T follicular helper cell (primary cell): ENCODE measurements at regions not wholly inside any gene's neighbourhood (a gene's known extent, or its start where the extent isn't known, plus 50 kb on each side); places are given as distances from the start of the nearest gene placed in this dataset.
"Not testable (repeated sequence)": the region's sequence is repeated elsewhere in the genome, so short reads cannot be mapped to it uniquely, and the experiment has no call there.

Experiments used
- DNase-seq: peaks from one replicate; pipeline ENCODE4 v3.0.0-alpha.2; 2020; ENCODE audit warnings: low read depth

DNA sequence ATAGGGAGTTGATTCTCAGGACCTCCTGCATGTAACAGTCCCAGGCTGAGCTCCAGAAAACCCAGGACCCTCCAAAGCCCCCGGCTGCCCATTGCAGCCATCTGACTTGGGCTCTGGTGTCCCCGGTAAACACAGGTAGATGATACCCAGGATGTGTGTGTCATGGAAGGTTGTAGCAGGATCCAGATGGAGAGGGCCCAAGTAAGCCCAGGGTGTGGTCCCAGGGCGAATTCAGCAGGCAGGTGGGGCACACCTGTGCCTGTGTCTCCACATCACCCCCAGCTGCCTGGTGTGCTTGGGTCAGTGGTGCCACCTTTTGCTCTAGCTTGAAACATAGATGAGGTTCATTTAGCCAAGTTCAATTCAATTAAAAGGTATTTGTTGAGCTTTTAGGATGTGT lies 524.1 kb downstream of the GLRX3 start:
- no peak for DNase-seq

DNA sequence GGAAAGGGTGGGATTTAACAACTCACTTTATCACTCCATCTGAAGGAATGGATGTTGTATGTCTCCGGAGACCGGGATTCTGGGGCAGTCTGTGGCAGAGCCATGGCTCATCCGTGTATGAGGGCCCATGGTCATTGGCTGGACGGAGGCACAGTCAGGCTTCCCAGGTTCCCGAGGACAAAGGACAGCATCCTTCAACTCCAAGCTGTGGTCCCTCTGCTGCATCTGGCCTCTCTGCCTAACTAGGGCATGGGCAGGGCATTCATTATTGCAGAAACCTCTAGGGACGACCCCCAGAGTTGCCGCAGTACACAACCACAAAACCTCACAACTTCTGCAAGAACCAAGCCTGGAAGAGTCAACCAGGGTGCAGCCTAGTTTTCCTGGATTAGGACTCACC lies 525.2 kb downstream of the GLRX3 start:
- DNase-seq: no peak

DNA sequence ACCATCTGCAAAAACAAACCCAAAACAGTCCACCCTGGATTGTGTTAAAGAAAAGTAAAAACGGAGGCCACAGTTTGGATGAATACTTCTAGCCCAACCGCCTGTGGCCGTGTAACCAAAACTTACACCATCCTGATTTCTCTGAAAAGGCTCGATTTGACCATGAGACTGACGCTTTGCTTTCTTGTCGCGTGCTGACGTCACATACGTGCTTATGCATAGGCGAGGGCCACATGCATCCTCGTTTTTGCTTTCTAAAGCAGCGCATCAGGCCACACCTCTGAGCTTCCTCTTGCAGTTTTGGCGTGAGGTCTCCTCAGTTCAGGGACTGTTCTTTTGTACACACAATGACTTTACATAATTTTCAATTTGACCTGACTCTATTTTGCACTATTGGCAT lies 526.6 kb downstream of the GLRX3 start:
- DNase-seq: no peak

DNA sequence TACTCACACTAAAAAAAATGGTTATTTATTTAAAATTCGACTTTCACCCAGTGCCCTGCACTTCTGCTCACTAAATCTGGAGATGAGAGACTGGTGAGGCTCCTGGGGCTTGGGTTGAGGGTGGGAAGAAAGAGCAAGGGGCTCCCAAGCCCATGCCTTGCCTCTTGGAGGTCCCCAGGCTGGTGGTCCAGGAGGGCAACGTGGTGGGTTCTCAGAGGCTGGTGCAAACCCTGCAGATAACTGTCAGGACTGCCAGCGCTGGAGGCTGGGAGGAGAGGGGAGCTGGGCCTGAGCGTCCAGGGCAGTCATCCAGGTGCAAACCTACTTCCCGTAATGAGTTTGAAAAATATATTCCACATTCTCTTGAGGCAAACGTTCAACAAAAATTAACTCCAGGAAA lies 528.3 kb downstream of the GLRX3 start:
- no peak for DNase-seq

DNA sequence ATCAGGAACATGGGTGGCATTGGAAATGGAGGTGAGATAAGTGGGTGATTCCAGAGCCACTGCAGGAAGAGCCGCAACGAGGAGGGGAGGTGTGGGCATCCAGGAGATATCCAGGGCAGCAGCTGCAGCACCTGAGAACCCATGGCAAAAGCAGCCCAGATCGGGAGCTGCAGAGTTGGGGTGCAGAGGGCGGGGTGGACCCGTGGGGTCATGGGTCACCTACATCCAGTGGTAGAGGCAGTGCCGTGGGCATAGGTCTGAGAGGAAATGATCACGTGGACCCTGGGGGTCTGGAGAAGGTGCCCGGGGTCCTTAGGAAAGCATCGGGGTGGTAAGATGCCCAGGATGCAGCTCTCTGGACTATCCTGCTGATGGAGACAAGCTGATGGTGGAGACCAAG lies 530.0 kb downstream of the GLRX3 start:
- DNase-seq: no peak

DNA sequence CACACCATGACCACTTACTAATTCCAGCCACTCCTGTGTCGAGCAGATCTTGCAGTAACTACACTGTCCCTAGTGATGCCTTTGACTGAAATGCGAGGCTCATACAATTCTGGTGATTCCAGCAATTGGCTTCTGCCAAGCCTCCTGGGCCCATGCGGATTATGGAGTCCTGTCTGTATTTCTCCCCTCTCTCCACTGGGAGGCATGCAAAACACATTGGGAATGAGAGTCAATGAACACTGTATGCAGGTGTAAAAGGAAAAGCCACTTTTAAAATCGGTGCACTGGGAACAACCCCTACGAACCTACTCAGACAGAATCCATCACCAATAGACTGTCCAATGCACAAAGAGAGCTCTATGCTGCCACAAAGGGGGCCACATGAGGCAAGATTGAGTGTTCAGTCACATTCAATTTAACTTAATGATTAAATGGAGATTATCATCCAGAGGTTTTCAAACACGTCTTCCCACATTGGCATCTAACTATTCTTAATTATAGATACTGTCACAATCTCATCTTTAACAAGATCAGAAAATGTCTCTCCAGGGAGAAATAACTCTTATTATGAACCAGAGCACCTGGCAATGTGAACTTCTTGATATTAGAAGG lies 550.6 kb downstream of the GLRX3 start:
- no peak for DNase-seq

DNA sequence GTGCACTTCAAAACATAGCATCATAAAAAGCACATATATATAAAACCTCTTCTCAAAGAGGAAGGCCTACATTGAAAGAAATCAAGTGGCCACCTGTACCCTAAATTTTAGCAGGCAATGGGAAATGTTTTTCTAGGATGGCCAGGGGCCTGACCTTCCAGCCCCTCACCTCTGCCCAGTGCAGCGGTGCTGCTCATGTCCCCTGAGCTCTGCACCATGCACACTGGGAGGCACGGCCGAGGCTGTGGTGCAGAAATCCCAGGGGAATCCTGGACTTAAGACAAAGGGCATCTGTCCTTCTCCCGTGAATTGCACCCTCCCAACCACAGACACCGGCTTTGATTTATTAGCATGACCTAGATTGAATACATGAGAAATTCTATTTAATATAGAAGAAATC lies 551.4 kb downstream of the GLRX3 start:
- no peak for DNase-seq

DNA sequence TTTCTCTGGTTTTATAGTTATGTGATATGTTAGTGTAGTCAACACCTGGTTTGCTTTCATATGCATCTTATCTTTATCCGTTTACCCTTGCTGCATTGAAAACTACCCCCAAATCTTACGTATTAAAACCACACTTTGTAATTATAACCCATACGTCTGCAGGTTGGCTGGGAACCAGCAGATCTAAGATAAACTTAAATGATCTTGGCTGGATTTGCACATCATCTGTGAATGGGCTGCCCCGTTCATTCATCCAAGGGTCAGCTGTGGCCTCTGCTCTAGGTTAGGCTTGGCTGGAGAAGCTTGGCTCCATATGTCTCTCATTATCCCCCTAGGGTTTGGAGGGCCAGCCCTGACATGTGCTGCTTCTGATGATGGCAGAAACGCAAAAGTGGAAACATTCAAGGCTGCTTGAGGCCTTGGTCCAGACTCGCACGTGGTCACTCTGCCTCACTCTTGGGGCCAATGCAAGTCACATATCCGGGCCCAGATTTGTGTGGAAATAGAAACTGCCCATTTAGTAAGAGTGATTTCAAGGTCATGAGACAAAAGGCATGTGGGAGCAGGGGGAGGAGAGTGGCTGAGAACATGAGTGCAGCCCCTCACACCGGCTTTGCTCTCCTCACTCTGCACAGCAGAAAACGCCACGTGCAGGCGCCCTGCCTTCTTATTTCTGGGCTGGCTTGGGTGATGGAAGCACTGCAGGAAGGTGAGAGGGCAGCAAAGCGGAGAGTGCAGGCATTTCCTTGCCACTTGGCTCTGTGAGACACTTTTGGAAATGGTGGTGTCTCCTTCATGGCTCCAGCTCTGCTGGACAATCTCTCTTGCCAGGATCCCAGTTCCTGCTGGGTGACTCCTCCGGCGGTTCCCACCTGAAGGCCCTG lies 553.8 kb downstream of the GLRX3 start:
- no peak for DNase-seq

DNA sequence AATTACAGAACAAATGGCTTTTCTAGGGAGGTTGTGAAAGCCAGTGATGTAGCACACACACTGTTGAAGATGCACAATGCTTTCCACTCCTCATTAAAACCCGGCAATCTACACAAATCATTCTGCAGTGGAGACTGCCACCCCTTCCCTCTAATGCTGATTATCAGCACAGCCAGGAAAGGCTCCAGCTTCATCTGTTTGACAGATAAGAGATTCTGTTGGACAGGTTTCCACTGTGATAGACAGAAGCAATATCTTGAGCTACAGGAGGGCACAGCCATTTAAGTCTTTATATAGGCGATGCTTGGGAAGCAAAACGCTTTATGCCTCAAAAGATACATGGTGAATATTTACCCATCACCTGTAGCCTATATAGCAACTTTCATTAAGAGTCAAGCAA lies 555.6 kb downstream of the GLRX3 start:
- DNase-seq: no peak

DNA sequence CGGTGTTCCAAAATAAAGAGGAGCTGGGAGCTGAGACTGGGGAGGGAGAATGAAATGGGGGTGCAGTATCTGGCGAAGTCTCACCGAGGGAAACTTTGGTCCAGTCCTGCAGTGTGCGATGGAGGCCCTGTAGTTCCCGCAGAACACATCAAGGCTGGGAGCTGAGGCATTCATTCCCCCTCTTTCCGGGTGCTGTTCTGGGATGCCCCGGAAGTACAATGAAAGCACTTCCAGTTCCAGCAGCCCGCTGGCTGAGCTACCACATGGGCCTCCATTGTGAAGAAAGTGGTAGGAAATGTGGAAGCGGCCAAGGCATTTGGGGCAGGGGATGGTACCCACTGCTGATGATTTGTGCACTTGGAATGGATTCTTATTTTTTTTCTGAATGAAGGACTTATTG lies 560.7 kb downstream of the GLRX3 start:
- DNase-seq: no peak

DNA sequence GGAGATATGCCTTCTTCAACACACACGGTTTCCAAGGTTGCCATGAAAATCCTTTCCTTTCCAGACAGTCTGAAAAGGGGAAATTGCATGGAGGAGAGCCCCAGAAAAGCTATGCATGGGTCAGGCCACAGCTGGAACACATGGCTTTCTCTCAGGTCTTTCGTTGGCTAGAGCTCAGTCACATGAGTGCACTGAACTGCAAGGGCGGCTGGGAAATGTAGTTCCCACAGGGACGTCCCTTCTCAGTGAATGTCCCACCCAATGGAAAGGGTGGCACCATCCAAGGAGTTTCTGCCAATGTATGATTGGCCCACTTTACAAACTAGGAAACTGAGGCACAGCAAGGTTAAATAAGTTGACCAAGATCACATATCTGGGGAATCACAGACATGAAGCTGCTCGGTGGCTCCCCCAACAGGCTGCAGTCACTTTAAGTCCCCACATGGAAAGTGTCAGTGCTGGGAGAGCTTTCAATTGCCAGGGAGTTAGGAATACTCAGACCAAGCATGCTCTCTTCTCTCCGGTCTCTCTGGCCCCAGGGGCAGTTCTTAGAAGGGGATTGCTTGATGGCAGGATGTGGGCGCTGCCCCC lies 571.3 kb downstream of the GLRX3 start:
- no peak for DNase-seq

DNA sequence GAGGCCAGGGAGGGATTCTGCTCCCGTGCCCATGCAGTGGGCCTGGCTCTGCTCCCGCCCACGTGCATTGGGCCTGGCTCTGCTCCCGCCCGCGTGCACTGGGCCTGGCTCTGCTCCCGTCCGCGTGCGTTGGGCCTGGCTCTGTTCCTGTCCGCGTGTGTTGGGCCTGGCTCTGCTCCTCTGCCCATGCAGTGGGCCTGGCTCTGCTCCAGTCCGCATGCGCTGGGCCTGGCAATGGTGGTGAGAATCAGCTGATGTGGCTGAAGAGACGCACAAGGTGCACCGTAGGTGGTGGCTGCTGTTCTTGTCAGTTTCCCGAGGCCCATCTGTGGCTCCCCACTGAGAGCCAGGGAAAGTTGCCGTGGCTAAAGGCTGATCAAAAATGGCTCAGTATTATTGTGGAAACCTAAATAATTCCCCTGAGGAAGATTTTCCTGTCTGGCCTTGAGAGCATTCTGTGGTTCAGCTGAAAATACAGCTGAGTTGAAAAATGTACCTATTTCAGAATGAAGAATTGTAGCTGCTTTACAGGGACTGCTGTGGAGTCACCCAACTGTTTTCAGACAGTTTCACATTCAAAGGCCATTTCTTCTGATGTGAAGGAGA lies 572.4 kb downstream of the GLRX3 start:
- no peak for DNase-seq

DNA sequence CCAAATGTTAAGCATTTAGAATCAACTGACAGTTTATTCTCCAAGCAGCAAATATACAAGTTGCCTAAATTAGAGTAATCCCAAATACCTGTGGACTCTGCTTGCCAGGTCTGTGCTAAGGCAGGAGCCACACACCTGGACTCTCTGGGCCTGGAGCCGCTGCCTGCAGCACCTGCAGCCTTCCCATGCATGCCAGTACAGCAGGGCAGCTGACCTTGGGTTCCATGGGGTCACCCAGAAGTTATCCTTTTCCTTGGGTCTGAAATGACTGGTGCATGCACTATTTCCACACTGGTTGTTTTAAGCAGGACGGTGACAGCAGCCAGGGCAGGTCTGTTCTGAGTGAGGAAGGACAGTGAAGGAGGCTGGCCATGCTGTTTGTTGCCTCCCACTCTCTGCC lies 573.2 kb downstream of the GLRX3 start:
- no peak for DNase-seq

DNA sequence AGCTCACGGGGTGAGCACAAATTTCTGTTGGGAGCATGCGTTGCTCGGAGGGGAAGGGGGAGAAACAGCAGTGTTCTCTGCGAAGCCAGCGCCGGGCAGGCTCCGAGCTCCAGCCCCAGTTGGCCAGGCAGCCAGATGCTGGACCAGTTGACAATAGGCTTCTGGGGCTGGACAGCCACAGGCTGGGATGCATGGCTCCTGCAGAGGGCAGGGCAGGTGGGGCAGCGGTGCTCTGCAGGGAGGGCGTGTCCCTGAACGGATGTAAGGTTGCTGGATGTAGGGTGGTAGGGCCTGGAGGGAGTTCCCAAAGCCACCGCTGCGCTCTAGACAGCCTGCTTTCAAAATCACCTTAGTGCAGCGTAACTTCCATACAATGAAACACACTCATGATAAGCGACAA lies 574.9 kb downstream of the GLRX3 start:
- DNase-seq: no peak

DNA sequence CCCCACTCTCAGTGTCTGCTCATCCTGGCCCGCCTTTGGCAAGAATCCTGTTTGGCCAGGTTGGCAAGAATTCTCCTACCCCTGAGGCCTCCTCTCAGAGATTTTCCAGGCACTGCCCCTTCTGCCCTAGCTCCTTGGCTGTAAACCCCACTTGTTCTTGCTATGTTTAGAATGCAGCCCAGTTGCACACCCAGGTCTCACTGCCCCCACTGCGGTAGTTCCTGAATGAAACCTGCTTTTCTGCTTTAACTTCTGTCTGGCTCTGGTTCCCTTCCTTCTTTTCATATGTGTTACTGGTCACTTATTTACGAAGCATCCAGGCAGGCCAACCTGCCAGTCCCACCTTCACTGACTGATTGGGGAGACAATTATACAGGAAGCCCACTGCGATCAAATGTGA lies 576.9 kb downstream of the GLRX3 start:
- DNase-seq: no peak

DNA sequence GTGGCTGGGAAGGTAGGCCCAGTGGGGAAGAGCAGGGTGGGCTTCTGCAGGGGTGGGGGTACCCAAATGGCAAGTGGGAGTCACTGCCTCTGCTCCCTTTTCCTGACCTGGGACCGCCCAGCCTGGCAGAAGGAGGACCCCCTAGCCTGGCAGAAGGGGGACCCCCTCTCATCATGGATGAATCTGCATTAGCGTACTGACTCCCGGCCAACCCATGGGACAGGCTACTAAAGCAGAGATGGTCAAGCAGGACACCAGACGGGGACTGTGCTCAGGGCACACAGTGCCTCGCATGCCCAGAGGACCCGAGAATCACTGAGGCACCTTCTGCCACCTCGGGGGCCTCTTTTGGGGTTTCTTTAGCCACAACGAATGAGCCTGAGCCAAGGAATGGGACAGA lies 577.5 kb downstream of the GLRX3 start:
- no peak for DNase-seq

DNA sequence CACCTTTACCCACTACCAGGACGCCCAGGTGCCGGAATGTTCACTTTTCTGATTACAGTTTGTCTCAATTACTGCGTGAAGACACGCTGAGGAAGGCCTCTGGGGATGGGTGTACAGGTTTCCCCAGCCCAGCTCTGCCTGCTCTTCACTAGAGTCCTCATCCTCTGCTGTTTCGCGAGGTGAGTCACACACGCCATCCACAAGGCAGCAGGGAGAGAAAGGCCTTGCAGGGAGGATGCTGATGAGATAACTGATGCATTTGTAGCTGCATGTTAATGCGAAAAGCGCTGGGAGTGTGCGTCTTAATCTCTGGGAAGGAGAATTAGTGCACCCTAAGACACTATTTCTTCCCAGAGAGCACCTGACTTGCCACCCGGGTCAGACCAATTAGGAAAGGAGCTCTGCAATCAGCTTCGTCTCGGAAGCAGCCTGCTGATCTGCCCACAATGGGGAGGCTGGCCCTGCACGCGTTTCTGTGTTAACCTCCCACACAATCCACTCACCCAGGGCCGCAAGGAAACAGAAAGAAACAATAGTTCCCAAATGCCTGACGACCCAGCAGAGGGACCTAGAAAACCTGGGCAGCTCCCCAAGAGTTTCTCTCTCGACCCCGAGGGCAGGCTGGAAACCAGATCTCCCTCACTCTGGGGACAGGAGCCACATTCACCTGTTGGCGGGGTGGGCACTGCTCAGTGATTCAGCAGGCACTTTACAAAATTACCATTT lies 578.7 kb downstream of the GLRX3 start:
- DNase-seq: no peak

DNA sequence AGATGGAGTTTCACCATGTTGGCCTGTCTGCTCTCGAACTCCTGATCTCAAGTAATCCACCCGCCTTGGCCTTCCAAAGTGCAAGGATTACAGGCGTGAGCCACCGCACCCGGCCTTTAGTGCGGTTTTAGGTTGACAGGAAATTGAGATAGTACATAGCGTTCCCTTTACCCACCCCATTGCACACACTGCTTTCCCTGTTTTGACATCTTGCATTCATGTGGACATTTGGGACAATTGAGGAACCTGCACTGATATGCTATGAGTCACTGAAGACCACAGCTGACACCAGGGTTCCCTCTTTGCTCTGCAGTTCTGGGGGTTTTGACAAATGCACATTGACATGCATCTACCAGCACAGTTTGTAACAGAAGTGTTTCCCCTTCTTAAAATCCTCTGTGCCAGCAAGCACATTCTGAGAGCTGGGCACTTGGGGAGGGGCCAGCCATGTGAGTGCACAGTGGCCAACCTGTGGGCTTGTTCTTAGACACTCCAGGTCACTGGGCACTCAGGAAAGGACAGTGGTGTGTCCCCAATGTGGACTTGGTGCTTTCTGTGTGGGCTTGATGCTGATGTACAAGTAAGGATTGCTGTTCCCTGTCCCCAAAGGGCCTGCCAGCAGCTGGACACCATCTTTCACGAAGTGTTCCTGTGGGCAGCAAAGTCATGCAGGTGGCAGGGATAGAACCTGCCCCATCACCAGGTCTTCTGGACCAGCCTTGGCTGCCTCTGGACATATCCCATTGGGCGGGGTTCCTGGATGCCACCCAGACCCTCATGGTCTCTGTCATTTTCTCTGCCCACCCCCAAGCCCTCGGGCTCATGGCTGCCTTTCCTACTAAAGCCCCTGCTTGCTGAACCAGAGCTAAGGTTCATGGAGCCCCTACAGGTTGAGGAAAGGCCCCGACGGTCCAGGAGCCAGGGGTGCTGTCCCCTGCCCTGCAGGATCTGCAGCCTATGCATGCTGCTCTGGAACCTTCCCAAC lies 579.8 kb downstream of the GLRX3 start:
- no peak for DNase-seq

DNA sequence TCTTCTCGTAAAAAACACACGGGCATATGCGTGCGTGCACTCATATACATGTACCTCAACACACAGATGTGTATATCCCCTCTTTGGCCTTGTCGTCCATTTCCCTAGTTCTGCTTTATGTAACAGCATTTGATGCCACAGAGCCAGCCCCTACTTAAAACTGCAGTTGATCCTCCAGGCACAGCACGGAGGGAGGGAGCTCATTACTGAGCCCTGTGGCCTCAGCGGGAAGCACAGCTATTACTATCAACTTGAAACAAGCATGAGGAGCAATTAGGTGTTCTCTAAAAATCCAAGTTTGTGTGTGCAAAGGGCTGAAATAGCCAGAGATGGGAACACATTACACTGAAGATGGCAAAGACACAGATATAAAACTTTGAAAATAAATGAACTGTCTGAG lies 580.9 kb downstream of the GLRX3 start:
- no peak for DNase-seq

DNA sequence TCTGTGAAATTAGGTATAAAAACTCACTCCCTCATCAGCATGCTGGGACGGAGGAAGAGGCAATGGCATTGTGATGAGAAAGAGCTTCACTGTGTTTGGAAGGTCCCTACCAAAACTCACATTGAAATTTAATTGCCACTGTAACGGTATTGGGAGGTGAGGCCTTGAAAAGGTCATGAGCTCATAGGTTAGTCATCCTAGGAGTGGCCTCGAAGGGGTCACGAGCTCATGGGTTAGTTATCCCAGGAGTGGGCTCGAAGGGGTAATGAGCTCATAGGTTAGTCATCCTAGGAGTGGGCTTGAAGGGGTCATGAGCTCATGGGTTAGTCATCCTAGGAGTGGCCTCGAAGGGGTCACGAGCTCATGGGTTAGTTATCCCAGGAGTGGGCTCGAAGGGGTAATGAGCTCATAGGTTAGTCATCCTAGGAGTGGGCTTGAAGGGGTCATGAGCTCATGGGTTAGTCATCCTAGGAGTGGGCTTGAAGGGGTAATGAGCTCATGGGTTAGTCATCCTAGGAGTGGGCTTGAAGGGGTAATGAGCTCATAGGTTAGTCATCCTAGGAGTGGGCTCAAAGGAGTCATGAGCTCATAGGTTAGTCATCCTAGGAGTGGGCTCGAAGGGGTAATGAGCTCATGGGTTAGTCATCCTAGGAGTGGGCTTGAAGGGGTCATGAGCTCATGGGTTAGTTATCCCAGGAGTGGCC lies 582.7 kb downstream of the GLRX3 start:
- DNase-seq: not testable (repeated sequence)

DNA sequence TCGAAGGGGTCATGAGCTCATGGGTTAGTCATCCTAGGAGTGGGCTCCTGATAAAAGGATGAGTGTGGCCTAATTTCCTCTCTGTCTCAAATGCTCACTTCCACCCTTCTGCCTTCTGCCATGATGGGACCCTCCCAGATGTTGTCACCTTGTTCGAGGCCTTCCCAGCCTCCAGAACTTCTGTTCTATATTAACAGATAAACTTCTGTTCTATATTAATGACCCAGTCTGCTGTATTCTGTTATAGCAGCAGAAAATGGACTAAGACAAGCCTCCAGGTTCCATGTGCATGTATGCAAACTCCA lies 583.2 kb downstream of the GLRX3 start:
- no peak for DNase-seq
